ENCODE measurements at regions not wholly inside any gene's neighbourhood (a gene's known extent, or its start where the extent isn't known, plus 50 kb on each side); places are given as distances from the start of the nearest gene placed in this dataset.

GRCh38 chr13:26837997-26838396, 77.4 kb upstream of the GPR12 start:
- TF ChIP-seq, protein P1, sequence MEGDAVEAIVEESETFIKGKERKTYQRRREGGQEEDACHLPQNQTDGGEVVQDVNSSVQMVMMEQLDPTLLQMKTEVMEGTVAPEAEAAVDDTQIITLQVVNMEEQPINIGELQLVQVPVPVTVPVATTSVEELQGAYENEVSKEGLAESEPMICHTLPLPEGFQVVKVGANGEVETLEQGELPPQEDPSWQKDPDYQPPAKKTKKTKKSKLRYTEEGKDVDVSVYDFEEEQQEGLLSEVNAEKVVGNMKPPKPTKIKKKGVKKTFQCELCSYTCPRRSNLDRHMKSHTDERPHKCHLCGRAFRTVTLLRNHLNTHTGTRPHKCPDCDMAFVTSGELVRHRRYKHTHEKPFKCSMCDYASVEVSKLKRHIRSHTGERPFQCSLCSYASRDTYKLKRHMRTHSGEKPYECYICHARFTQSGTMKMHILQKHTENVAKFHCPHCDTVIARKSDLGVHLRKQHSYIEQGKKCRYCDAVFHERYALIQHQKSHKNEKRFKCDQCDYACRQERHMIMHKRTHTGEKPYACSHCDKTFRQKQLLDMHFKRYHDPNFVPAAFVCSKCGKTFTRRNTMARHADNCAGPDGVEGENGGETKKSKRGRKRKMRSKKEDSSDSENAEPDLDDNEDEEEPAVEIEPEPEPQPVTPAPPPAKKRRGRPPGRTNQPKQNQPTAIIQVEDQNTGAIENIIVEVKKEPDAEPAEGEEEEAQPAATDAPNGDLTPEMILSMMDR (IDR thresholded peaks at IDR 0.05), result no peak
- TF ChIP-seq ZFX (IDR thresholded peaks at IDR 0.05; ENCODE audit: borderline replicate concordance), result no peak

Data from 22Rv1 (cell line).